ENCODE measurements at regions not wholly inside any gene's neighbourhood (a gene's known extent, or its start where the extent isn't known, plus 50 kb on each side); places are given as distances from the start of the nearest gene placed in this dataset.

DNA sequence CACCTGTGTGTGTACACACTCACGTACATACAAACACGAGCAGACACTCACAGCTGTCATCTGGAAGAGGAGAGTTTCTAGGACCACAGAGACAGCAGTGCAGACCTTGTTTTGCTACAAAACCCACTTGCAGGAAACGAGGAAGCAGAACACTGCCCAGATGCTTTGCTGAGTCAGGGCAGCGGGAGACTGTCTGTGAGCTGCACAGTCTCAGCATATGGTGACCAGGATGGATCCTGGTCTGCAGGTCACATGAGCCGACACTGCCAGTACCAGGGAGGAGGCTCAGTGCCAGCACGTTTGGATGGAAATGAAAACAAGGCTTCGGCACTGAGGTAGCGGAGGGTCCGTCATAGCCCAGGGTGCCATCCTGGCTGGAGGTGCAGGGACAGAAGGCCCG is 117.6 kb upstream of the DPP6 start:
- WGBS (ENCODE audit: low lambda C conversion rate): 42% methylated on average over 9 of the region's 10 CpGs
- no peak for ATAC-seq

GRCh38 chr7:153935095-153935494 is 117.1 kb upstream of the DPP6 start:
- H3K9ac ChIP-seq (ENCODE audit: insufficient read depth, low read depth, low read length): no peak overlapping the region
- H3K4me2 ChIP-seq (ENCODE audit: low read depth, low read length): no peak overlapping the region
- H3K4me3 ChIP-seq (replicated peaks in 1 of 3; ENCODE audit: insufficient read depth in 1 of 3, low read depth in 2 of 3, low read length in 3 of 3): no peak overlapping the region
- ATAC-seq (no peak), FAIRE-seq (no peak), DNase-seq (ENCODE audit: low spot score) (no peak)
- no peaks in the 10 kb centered on the region for H3K36me3 ChIP-seq (replicated peaks in 1 of 2; ENCODE audit: control insufficient read depth in 1 of 2, insufficient read depth in 2 of 2, low read length in 2 of 2)
- 20% methylated on average over 4 of the region's 13 CpGs for WGBS (ENCODE audit: low lambda C conversion rate)
- BruUV-seq (replicated peaks): no TSS peak
- no peaks in the 10 kb centered on the region for H3K79me2 ChIP-seq (ENCODE audit: insufficient read depth, low read length)
- H3K4me1 ChIP-seq (ENCODE audit: insufficient read depth, low read length): no peaks in the 10 kb centered on the region
- intact Hi-C loops (cut with micrococcal nuclease; ENCODE audit: unreplicated experiment) (no loop called here), in situ Hi-C loops (cut with HindIII; ENCODE audit: extremely low pct_ligation_motif_present, low pct_unique_long_range_greater_than_20kb) (no loop called here)
- TF ChIP-seq IRF2 (CRISPR knock-in tag; IDR thresholded peaks at IDR 0.05) (no peak), IKZF4 (CRISPR knock-in tag; IDR thresholded peaks at IDR 0.05; ENCODE audit: borderline replicate concordance, low read depth, not compliant biosample characterization) (no peak), GATA4 (IDR thresholded peaks at IDR 0.05; ENCODE audit: borderline replicate concordance, low read depth) (no peak), ZNF337 (CRISPR knock-in tag; IDR thresholded peaks at IDR 0.05; ENCODE audit: borderline replicate concordance, low read depth) (no peak), ZNF747 (CRISPR knock-in tag; IDR thresholded peaks at IDR 0.05; ENCODE audit: borderline replicate concordance) (no peak), DNMT3B (CRISPR knock-in tag; conservative IDR thresholded peaks at IDR 0.05) (no peak), ZNF496 (CRISPR knock-in tag; IDR thresholded peaks at IDR 0.05; ENCODE audit: insufficient replicate concordance) (no peak), MTA3 (CRISPR knock-in tag; IDR thresholded peaks at IDR 0.05) (no peak), SMAD3 (CRISPR knock-in tag; IDR thresholded peaks at IDR 0.05) (no peak), HHEX (CRISPR knock-in tag; IDR thresholded peaks at IDR 0.05) (no peak)
- TF ChIP-seq, protein P1, sequence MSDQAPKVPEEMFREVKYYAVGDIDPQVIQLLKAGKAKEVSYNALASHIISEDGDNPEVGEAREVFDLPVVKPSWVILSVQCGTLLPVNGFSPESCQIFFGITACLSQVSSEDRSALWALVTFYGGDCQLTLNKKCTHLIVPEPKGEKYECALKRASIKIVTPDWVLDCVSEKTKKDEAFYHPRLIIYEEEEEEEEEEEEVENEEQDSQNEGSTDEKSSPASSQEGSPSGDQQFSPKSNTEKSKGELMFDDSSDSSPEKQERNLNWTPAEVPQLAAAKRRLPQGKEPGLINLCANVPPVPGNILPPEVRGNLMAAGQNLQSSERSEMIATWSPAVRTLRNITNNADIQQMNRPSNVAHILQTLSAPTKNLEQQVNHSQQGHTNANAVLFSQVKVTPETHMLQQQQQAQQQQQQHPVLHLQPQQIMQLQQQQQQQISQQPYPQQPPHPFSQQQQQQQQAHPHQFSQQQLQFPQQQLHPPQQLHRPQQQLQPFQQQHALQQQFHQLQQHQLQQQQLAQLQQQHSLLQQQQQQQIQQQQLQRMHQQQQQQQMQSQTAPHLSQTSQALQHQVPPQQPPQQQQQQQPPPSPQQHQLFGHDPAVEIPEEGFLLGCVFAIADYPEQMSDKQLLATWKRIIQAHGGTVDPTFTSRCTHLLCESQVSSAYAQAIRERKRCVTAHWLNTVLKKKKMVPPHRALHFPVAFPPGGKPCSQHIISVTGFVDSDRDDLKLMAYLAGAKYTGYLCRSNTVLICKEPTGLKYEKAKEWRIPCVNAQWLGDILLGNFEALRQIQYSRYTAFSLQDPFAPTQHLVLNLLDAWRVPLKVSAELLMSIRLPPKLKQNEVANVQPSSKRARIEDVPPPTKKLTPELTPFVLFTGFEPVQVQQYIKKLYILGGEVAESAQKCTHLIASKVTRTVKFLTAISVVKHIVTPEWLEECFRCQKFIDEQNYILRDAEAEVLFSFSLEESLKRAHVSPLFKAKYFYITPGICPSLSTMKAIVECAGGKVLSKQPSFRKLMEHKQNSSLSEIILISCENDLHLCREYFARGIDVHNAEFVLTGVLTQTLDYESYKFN (CRISPR knock-in tag; conservative IDR thresholded peaks at IDR 0.05): no peak
- ChIA-PET POLR2A (no interaction called here), CTCF (ENCODE audit: low intra/inter-chr PET ratio, low total read pairs) (no interaction called here)
- no peak overlapping the region for H3K27ac ChIP-seq (ENCODE audit: extremely low read length, insufficient read depth, low read length)
- no peaks in the 10 kb centered on the region for H3K9me3 ChIP-seq (ENCODE audit: low read length)
- no peaks in the 10 kb centered on the region for H4K20me1 ChIP-seq (ENCODE audit: insufficient read depth, low read length)
- no peak overlapping the region for H2AFZ ChIP-seq (ENCODE audit: low read length)
- H3K27me3 ChIP-seq (ENCODE audit: control insufficient read depth in 1 of 2, insufficient read depth in 2 of 2, low read length in 2 of 2): peaks cover 2 to 28% of the 10 kb centered on the region in 2 experiments; a peak in 2 of 5 replicates

More for the DNA sequence above, 117.6 kb upstream of the DPP6 start:
- TF ChIP-seq YEATS2 (CRISPR knock-in tag; IDR thresholded peaks at IDR 0.05; ENCODE audit: borderline replicate concordance): no peak
- no peak for TF ChIP-seq ZNF501 (CRISPR knock-in tag; IDR thresholded peaks at IDR 0.05)
- TF ChIP-seq YEATS4 (CRISPR knock-in tag; IDR thresholded peaks at IDR 0.05; ENCODE audit: borderline replicate concordance): no peak
- no peak for TF ChIP-seq NAIF1 (CRISPR knock-in tag; IDR thresholded peaks at IDR 0.05; ENCODE audit: borderline replicate concordance)
- no peak for TF ChIP-seq CCAR2 (optimal IDR thresholded peaks at IDR 0.05; ENCODE audit: low read depth, low read length)
- TF ChIP-seq ARNTL (CRISPR knock-in tag; IDR thresholded peaks at IDR 0.05): no peak
- TF ChIP-seq ZNF33B (CRISPR knock-in tag; IDR thresholded peaks at IDR 0.05): no peak
- no peak for TF ChIP-seq GPN1 (CRISPR knock-in tag; IDR thresholded peaks at IDR 0.05; ENCODE audit: borderline replicate concordance)
- no peak for TF ChIP-seq SATB2 (CRISPR knock-in tag; IDR thresholded peaks at IDR 0.05)
- Histone ChIP-seq H3K27ac (ENCODE audit: extremely low read length, insufficient read depth, low read length) (no peak overlapping the region), H3K4me3 (replicated peaks in 1 of 3; ENCODE audit: insufficient read depth in 1 of 3, low read depth in 2 of 3, low read length in 3 of 3) (no peak overlapping the region), H3K4me2 (ENCODE audit: low read depth, low read length) (no peak overlapping the region), H4K20me1 (ENCODE audit: insufficient read depth, low read length) (no peaks in the 10 kb centered on the region), H3K9me3 (ENCODE audit: low read length) (no peaks in the 10 kb centered on the region), H3K36me3 (replicated peaks in 1 of 2; ENCODE audit: control insufficient read depth in 1 of 2, insufficient read depth in 2 of 2, low read length in 2 of 2) (no peaks in the 10 kb centered on the region), H3K4me1 (ENCODE audit: insufficient read depth, low read length) (no peaks in the 10 kb centered on the region), H3K27me3 (ENCODE audit: control insufficient read depth in 1 of 2, insufficient read depth in 2 of 2, low read length in 2 of 2) (peaks cover 2 to 28% of the 10 kb centered on the region in 2 experiments; a peak in 2 of 5 replicates), H3K79me2 (ENCODE audit: insufficient read depth, low read length) (no peaks in the 10 kb centered on the region), H2AFZ (ENCODE audit: low read length) (no peak overlapping the region), H3K9ac (ENCODE audit: insufficient read depth, low read depth, low read length) (no peak overlapping the region)
- no peak for DNase-seq (ENCODE audit: low spot score)
- ChIA-PET CTCF (ENCODE audit: low intra/inter-chr PET ratio, low total read pairs) (no interaction called here), POLR2A (no interaction called here)
- intact Hi-C loops (cut with micrococcal nuclease; ENCODE audit: unreplicated experiment): no loop called here
- in situ Hi-C loops (cut with HindIII; ENCODE audit: extremely low pct_ligation_motif_present, low pct_unique_long_range_greater_than_20kb): no loop called here
- BruUV-seq (replicated peaks): no TSS peak
- FAIRE-seq: no peak
